ENCODE measurements at regions not wholly inside any gene's neighbourhood (a gene's known extent, or its start where the extent isn't known, plus 50 kb on each side); places are given as distances from the start of the nearest gene placed in this dataset.

DNA sequence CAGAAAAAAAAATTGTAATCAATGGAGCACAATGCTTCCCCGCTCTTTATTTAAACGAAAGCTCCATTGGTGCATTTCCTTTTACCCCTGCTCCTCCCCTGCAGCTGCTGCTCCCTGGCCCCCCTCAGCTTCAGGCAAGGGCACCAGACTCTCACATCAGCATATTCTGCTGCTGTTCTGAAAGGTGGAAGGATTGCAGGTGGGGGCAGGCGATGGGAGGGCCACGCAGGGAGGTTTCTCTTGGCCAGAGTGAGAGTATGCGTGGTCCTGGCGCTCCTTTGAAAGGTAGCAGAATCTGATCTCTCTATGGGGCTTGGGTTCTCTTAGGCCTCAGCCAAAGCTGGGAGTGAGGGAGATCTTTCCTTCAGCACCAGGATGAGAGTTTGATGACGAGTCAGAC lies 240.9 kb upstream of the CADM1 start:
- Histone ChIP-seq H3K27me3 (ENCODE audit: control insufficient read depth, insufficient read depth, low read length) (no peaks in the 10 kb centered on the region), H3K27ac (ENCODE audit: insufficient read depth, low read length) (no peak overlapping the region), H3K9ac (ENCODE audit: insufficient read depth, low read length) (no peak overlapping the region), H3K4me1 (ENCODE audit: control insufficient read depth, extremely low read depth, insufficient read depth, low read length) (no peaks in the 10 kb centered on the region), H3K4me2 (ENCODE audit: extremely low read depth, insufficient read depth, low read length) (no peak overlapping the region), H3K79me2 (ENCODE audit: control insufficient read depth, insufficient read depth, low read length) (no peaks in the 10 kb centered on the region), H2AFZ (ENCODE audit: low read length) (no peak overlapping the region), H3K4me3 (replicated peaks in 1 of 4; ENCODE audit: control extremely low read depth in 1 of 4, insufficient read depth in 1 of 4, low read depth in 3 of 4, low read length in 4 of 4) (no peak overlapping the region), H4K20me1 (ENCODE audit: control insufficient read depth, extremely low read depth, insufficient read depth, low read length) (no peaks in the 10 kb centered on the region), H3K36me3 (ENCODE audit: control insufficient read depth, insufficient read depth, low read length) (no peaks in the 10 kb centered on the region), H3K9me3 (ENCODE audit: control insufficient read depth, insufficient read depth, low read depth, low read length) (no peaks in the 10 kb centered on the region)
- DNase-seq (ENCODE audit: low read depth in 2 of 2): no peak
- no peak for TF ChIP-seq EZH2 (IDR thresholded peaks at IDR 0.05; ENCODE audit: low read length, missing control alignments)

GRCh38 chr11:115743719-115744118 lies 239.5 kb upstream of the CADM1 start:
- no peak overlapping the region for H3K4me3 ChIP-seq (replicated peaks in 1 of 4; ENCODE audit: control extremely low read depth in 1 of 4, insufficient read depth in 1 of 4, low read depth in 3 of 4, low read length in 4 of 4)
- H3K9ac ChIP-seq (ENCODE audit: insufficient read depth, low read length): no peak overlapping the region
- no peaks in the 10 kb centered on the region for H3K4me1 ChIP-seq (ENCODE audit: control insufficient read depth, extremely low read depth, insufficient read depth, low read length)
- TF ChIP-seq EZH2 (IDR thresholded peaks at IDR 0.05; ENCODE audit: low read length, missing control alignments) (no peak), CTCF (conservative IDR thresholded peaks at IDR 0.05 in 1 of 2, IDR thresholded peaks at IDR 0.05 in 1 of 2; ENCODE audit: low read depth in 1 of 2, low read length in 2 of 2) (no peak)
- no peak for DNase-seq (ENCODE audit: low read depth in 2 of 2)
- no peaks in the 10 kb centered on the region for H3K79me2 ChIP-seq (ENCODE audit: control insufficient read depth, insufficient read depth, low read length)
- H3K36me3 ChIP-seq (ENCODE audit: control insufficient read depth, insufficient read depth, low read length): no peaks in the 10 kb centered on the region
- H3K27ac ChIP-seq (ENCODE audit: insufficient read depth, low read length): no peak overlapping the region
- H3K4me2 ChIP-seq (ENCODE audit: extremely low read depth, insufficient read depth, low read length): no peak overlapping the region
- H3K27me3 ChIP-seq (ENCODE audit: control insufficient read depth, insufficient read depth, low read length): no peaks in the 10 kb centered on the region
- H2AFZ ChIP-seq (ENCODE audit: low read length): no peak overlapping the region
- no peaks in the 10 kb centered on the region for H3K9me3 ChIP-seq (ENCODE audit: control insufficient read depth, insufficient read depth, low read depth, low read length)
- no peaks in the 10 kb centered on the region for H4K20me1 ChIP-seq (ENCODE audit: control insufficient read depth, extremely low read depth, insufficient read depth, low read length)

- Histone ChIP-seq H3K4me1 (ENCODE audit: control insufficient read depth, extremely low read depth, insufficient read depth, low read length) (no peaks in the 10 kb centered on the region), H3K9ac (ENCODE audit: insufficient read depth, low read length) (no peak overlapping the region), H3K79me2 (ENCODE audit: control insufficient read depth, insufficient read depth, low read length) (no peaks in the 10 kb centered on the region), H3K4me3 (replicated peaks in 1 of 4; ENCODE audit: control extremely low read depth in 1 of 4, insufficient read depth in 1 of 4, low read depth in 3 of 4, low read length in 4 of 4) (no peak overlapping the region), H3K4me2 (ENCODE audit: extremely low read depth, insufficient read depth, low read length) (no peak overlapping the region), H3K36me3 (ENCODE audit: control insufficient read depth, insufficient read depth, low read length) (no peaks in the 10 kb centered on the region), H4K20me1 (ENCODE audit: control insufficient read depth, extremely low read depth, insufficient read depth, low read length) (no peaks in the 10 kb centered on the region), H3K27ac (ENCODE audit: insufficient read depth, low read length) (no peak overlapping the region), H3K9me3 (ENCODE audit: control insufficient read depth, insufficient read depth, low read depth, low read length) (no peaks in the 10 kb centered on the region), H2AFZ (ENCODE audit: low read length) (no peak overlapping the region), H3K27me3 (ENCODE audit: control insufficient read depth, insufficient read depth, low read length) (no peaks in the 10 kb centered on the region)
- DNase-seq (ENCODE audit: low read depth in 2 of 2): no peak
- TF ChIP-seq EZH2 (IDR thresholded peaks at IDR 0.05; ENCODE audit: low read length, missing control alignments) (no peak), CTCF (conservative IDR thresholded peaks at IDR 0.05 in 1 of 2, IDR thresholded peaks at IDR 0.05 in 1 of 2; ENCODE audit: low read depth in 1 of 2, low read length in 2 of 2) (no peak)
These were observed 237.3 kb upstream of the CADM1 start for GRCh38 chr11:115741376-115742107.
